ENCODE measurements at regions not wholly inside any gene's neighbourhood (a gene's known extent, or its start where the extent isn't known, plus 50 kb on each side); places are given as distances from the start of the nearest gene placed in this dataset.

- in situ Hi-C loops (cut with HindIII; ENCODE audit: low pct_unique_long_range_greater_than_20kb, low sequenced_read_pairs) (no loop called here), intact Hi-C loops (cut with micrococcal nuclease; ENCODE audit: unreplicated experiment) (loop anchor here (10.0 kb wide), 1 partner anchor 97 kb away; no protein-coding TSS in a partner anchor)
- DNase-seq (ENCODE audit: low read depth, low spot score) (no peak), ATAC-seq (no peak)
- no peak overlapping the region for H3K4me3 ChIP-seq (ENCODE audit: low read depth in 2 of 2, low read length in 2 of 2)
- H3K36me3 ChIP-seq (ENCODE audit: control insufficient read depth, insufficient read depth, low read length) = no peaks in the 10 kb centered on the region
- no peak overlapping the region for H3K27ac ChIP-seq (ENCODE audit: low read length)
- no peaks in the 10 kb centered on the region for H3K9me3 ChIP-seq (ENCODE audit: control insufficient read depth, insufficient read depth, low read depth, low read length)
- TF ChIP-seq SIN3A (IDR thresholded peaks at IDR 0.05; ENCODE audit: borderline replicate concordance, insufficient read depth, low read depth, low read length) (no peak), POLR2AphosphoS5 (IDR thresholded peaks at IDR 0.05; ENCODE audit: low read depth, low read length) (no peak), TCF7L2 (IDR thresholded peaks at IDR 0.05; ENCODE audit: low read depth, low read length) (no peak), CTCF (IDR thresholded peaks at IDR 0.05) (no peak), REST (IDR thresholded peaks at IDR 0.05; ENCODE audit: insufficient read depth in 1 of 2, low read depth in 2 of 2, low read length in 1 of 2) (no peak)
- CTCF ChIA-PET = no interaction called here
- peaks cover 6% of the 10 kb centered on the region for H3K4me1 ChIP-seq (ENCODE audit: control insufficient read depth, insufficient read depth, low read length)
- POLR2A ChIA-PET = no interaction called here
- H3K27me3 ChIP-seq (ENCODE audit: control insufficient read depth, insufficient read depth, low read length) = no peaks in the 10 kb centered on the region
- no TSS peak for BruUV-seq (replicated peaks)
Observed at GRCh38 chr16:85541619-85541979, 71.5 kb upstream of the GSE1 start.

GRCh38 chr16:85541980-85542900, 70.9 kb upstream of the GSE1 start:
- no TSS peak for BruUV-seq (replicated peaks)

More at GRCh38 chr16:85541980-85542900, 70.9 kb upstream of the GSE1 start:
- no peaks in the 10 kb centered on the region for H3K9me3 ChIP-seq (ENCODE audit: control insufficient read depth, insufficient read depth, low read depth, low read length)
- intact Hi-C loops (cut with micrococcal nuclease; ENCODE audit: unreplicated experiment) = loop anchor here (10.0 kb wide), 1 partner anchor 97 kb away; no protein-coding TSS in a partner anchor
- H3K4me3 ChIP-seq (ENCODE audit: low read depth in 2 of 2, low read length in 2 of 2) = no peak overlapping the region
- in situ Hi-C loops (cut with HindIII; ENCODE audit: low pct_unique_long_range_greater_than_20kb, low sequenced_read_pairs) = no loop called here
- no peak for DNase-seq (ENCODE audit: low read depth, low spot score)
- ChIA-PET CTCF (no interaction called here), POLR2A (no interaction called here)
- no peak overlapping the region for H3K27ac ChIP-seq (ENCODE audit: low read length)
- no peaks in the 10 kb centered on the region for H3K36me3 ChIP-seq (ENCODE audit: control insufficient read depth, insufficient read depth, low read length)
- H3K4me1 ChIP-seq (ENCODE audit: control insufficient read depth, insufficient read depth, low read length) = peaks cover 6% of the 10 kb centered on the region
- TF ChIP-seq TCF7L2 (IDR thresholded peaks at IDR 0.05; ENCODE audit: low read depth, low read length) (no peak), REST (IDR thresholded peaks at IDR 0.05; ENCODE audit: insufficient read depth in 1 of 2, low read depth in 2 of 2, low read length in 1 of 2) (0 out of 4 replicates have a peak, but pooled peaks of 1 of the 2 experiments have one; percentile 32)
- ATAC-seq = 0 out of 2 replicates have a peak, but pooled peaks have one; percentile 40
- no peaks in the 10 kb centered on the region for H3K27me3 ChIP-seq (ENCODE audit: control insufficient read depth, insufficient read depth, low read length)
